ENCODE measurements at regions not wholly inside any gene's neighbourhood (a gene's known extent, or its start where the extent isn't known, plus 50 kb on each side); places are given as distances from the start of the nearest gene placed in this dataset.

GRCh38 chr13:111914241-111915103, 152.5 kb upstream of the SOX1 start:
- TF ChIP-seq, protein P1, sequence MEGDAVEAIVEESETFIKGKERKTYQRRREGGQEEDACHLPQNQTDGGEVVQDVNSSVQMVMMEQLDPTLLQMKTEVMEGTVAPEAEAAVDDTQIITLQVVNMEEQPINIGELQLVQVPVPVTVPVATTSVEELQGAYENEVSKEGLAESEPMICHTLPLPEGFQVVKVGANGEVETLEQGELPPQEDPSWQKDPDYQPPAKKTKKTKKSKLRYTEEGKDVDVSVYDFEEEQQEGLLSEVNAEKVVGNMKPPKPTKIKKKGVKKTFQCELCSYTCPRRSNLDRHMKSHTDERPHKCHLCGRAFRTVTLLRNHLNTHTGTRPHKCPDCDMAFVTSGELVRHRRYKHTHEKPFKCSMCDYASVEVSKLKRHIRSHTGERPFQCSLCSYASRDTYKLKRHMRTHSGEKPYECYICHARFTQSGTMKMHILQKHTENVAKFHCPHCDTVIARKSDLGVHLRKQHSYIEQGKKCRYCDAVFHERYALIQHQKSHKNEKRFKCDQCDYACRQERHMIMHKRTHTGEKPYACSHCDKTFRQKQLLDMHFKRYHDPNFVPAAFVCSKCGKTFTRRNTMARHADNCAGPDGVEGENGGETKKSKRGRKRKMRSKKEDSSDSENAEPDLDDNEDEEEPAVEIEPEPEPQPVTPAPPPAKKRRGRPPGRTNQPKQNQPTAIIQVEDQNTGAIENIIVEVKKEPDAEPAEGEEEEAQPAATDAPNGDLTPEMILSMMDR (IDR thresholded peaks at IDR 0.05): no peak
- no peak for TF ChIP-seq POLR2A (IDR thresholded peaks at IDR 0.05)
- Histone ChIP-seq H3K27me3 (no peaks in the 10 kb centered on the region), H3K36me3 (no peaks in the 10 kb centered on the region), H3K9me3 (no peaks in the 10 kb centered on the region), H3K27ac (no peak overlapping the region), H3K4me3 (no peak overlapping the region), H3K4me1 (no peaks in the 10 kb centered on the region)
- DNase-seq (no peak), ATAC-seq (no peak)
- intact Hi-C loops (cut with DNase I): no loop called here
- WGBS (ENCODE audit: insufficient coverage, low coverage, low lambda C conversion rate, missing lambda C conversion rate): 81% methylated on average over 3 of the region's 13 CpGs

- H3K4me3 ChIP-seq: no peak overlapping the region
- no peaks in the 10 kb centered on the region for H3K4me1 ChIP-seq
- H3K36me3 ChIP-seq: no peaks in the 10 kb centered on the region
- DNase-seq (no peak), ATAC-seq (no peak)
- TF ChIP-seq, protein P1 (IDR thresholded peaks at IDR 0.05): no peak
- no peak for TF ChIP-seq POLR2A (IDR thresholded peaks at IDR 0.05)
- WGBS (ENCODE audit: insufficient coverage, low coverage, low lambda C conversion rate, missing lambda C conversion rate): 48% methylated on average over 3 of the region's 12 CpGs
- H3K27ac ChIP-seq: no peak overlapping the region
- intact Hi-C loops (cut with DNase I): no loop called here
- no peaks in the 10 kb centered on the region for H3K9me3 ChIP-seq
- no peaks in the 10 kb centered on the region for H3K27me3 ChIP-seq
Observed at GRCh38 chr13:111915104-111915551, 151.8 kb upstream of the SOX1 start.

DNA sequence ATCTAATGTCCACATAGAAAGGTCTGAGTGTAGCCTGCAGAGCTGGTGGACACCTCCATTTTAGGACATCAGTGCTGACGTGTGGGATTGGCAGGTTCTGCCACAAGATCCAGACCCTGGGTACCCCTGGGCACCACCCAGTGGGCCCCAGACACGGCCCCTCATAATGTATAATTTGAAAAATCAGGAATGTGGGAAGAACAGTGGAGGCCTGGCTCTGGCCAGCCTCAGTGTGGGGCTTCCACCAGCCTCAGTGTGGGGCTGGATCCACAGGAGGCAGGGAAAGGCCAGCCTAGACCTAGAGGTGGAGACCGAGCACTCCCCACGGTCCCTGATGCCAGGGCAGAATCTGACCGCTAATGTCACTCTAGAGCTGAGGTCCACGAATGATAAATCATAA, 150.7 kb upstream of the SOX1 start:
- ATAC-seq (no peak), DNase-seq (no peak)
- Histone ChIP-seq H3K27me3 (no peaks in the 10 kb centered on the region), H3K4me3 (no peak overlapping the region), H3K4me1 (no peaks in the 10 kb centered on the region), H3K27ac (no peak overlapping the region), H3K9me3 (no peaks in the 10 kb centered on the region), H3K36me3 (no peaks in the 10 kb centered on the region)
- WGBS (ENCODE audit: insufficient coverage, low coverage, low lambda C conversion rate, missing lambda C conversion rate): 20% methylated on average over 2 of the region's 6 CpGs
- no peak for TF ChIP-seq POLR2A (IDR thresholded peaks at IDR 0.05)
- TF ChIP-seq, protein P1 (IDR thresholded peaks at IDR 0.05): no peak
- intact Hi-C loops (cut with DNase I): no loop called here

- DNase-seq: no peak
- H3K27me3 ChIP-seq: no peaks in the 10 kb centered on the region
- no peak overlapping the region for H3K4me3 ChIP-seq
- no peaks in the 10 kb centered on the region for H3K9me3 ChIP-seq
- H3K4me1 ChIP-seq: no peaks in the 10 kb centered on the region
- no peak for ATAC-seq
- H3K36me3 ChIP-seq: no peaks in the 10 kb centered on the region
- 62% methylated on average over 5 of the region's 13 CpGs for WGBS (ENCODE audit: insufficient coverage, low coverage, low lambda C conversion rate, missing lambda C conversion rate)
- H3K27ac ChIP-seq: no peak overlapping the region
- TF ChIP-seq, protein P1 (IDR thresholded peaks at IDR 0.05): no peak
- TF ChIP-seq POLR2A (IDR thresholded peaks at IDR 0.05): no peak
- intact Hi-C loops (cut with DNase I): no loop called here
Observed at GRCh38 chr13:111917086-111917485, 149.9 kb upstream of the SOX1 start.
